Activated naive CD4-positive, alpha-beta T cell treated with anti-CD3 and anti-CD28 coated beads, Interleukin-2, amount 50 U/mL, for 72 hours (primary cell): ENCODE measurements at regions not wholly inside any gene's neighbourhood (a gene's known extent, or its start where the extent isn't known, plus 50 kb on each side); places are given as distances from the start of the nearest gene placed in this dataset.

ENCODE experiments used
- ATAC-seq, 2 donors: fragments of 150-1000 bp; cut with Tn5 transposase; 2 replicates each; pipeline ENCODE4 v1.10.0; 2021; ENCODE audit warnings: mild to moderate bottlenecking in 2 of 2, moderate library complexity in 2 of 2
- DNase-seq, 2 donors: peaks; one replicate each; pipeline ENCODE4 v3.0.0; 2021 to 2022; ENCODE audit warnings: low spot score in 2 of 2
- H3K27ac Mint-ChIP-seq, 2 donors: one replicate each; pipeline ENCODE4 v1.8.0; 2022; ENCODE audit warnings: mild to moderate bottlenecking in 2 of 2, mixed read lengths in 2 of 2
- H3K36me3 Mint-ChIP-seq, 2 donors: one replicate each; pipeline ENCODE4 v1.8.0; 2022; ENCODE audit warnings: mixed read lengths in 2 of 2
- H3K9me3 Mint-ChIP-seq, 2 donors: one replicate each; pipeline ENCODE4 v1.8.0; 2022; ENCODE audit warnings: mixed read lengths in 2 of 2

DNA sequence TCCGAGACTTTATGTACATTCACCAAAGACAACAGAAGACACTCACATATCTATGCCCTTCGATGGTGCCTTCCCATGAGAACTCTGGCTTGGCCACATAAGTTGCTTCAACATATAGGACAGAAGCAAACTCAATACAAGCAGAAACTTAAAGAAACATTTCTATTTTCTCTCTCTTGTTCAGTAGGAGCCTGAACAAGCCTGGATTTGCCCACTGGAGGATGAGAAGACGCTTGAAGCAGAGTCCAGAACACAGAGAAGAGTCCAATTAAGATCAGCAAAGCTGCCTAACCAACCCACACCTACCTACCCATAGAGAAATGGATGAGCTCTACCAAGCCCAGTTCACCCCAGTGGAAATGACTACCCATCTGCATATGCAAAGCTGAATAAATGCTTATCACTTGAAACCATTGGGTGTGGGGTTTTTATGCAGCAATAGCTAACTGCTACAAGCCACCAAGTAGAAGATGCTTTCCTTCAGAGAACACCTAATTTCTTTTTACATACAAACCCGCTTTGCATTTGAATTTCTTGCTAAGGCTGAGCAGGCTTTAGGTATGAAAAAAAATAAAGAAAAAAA is 337.9 kb upstream of the DYNLRB2 start:
- H3K9me3 Mint-ChIP-seq: peaks cover 0 to 5% of the 10 kb centered on the region in 2 donors
- DNase-seq (no peak), ATAC-seq (no peak)
- no peak overlapping the region for H3K27ac Mint-ChIP-seq
- no peaks in the 10 kb centered on the region for H3K36me3 Mint-ChIP-seq

DNA sequence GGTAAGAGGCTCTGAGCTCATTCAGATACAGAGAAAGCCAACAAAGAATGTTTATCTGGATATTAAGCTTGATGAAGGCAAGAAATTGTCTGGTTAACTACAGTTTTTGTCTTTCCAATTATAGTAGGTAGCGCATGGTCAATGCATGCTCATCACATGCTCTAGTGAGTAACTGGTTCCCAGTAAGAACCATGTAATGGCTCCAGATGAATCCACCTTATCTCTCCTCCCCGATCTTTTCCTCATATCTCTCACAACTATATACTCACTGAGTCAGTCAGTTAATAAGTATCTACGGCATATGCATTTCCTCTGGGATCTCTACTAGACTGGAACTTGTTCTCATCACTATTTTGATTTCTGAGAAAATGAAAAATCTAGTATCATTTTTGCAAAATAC is 340.7 kb upstream of the DYNLRB2 start:
- no peak for DNase-seq
- ATAC-seq: no peak
- H3K9me3 Mint-ChIP-seq: peaks cover 4 to 10% of the 10 kb centered on the region in 2 donors
- H3K27ac Mint-ChIP-seq: no peak overlapping the region
- H3K36me3 Mint-ChIP-seq: no peaks in the 10 kb centered on the region

GRCh38 chr16:80199614-80200013 is 341.2 kb upstream of the DYNLRB2 start:
- H3K27ac Mint-ChIP-seq: no peak overlapping the region
- no peak for ATAC-seq

GRCh38 chr16:80198311-80199299 is 342.2 kb upstream of the DYNLRB2 start:
- Mint-ChIP-seq H3K36me3 (no peaks in the 10 kb centered on the region), H3K9me3 (peaks cover 4 to 10% of the 10 kb centered on the region in 2 donors), H3K27ac (no peak overlapping the region)
- ATAC-seq: peak in 1 of 2 donors; percentile 31
- DNase-seq: no peak

More at GRCh38 chr16:80199614-80200013, 341.2 kb upstream of the DYNLRB2 start:
- no peak for DNase-seq
- H3K9me3 Mint-ChIP-seq: peaks cover 4 to 10% of the 10 kb centered on the region in 2 donors
- no peaks in the 10 kb centered on the region for H3K36me3 Mint-ChIP-seq

DNA sequence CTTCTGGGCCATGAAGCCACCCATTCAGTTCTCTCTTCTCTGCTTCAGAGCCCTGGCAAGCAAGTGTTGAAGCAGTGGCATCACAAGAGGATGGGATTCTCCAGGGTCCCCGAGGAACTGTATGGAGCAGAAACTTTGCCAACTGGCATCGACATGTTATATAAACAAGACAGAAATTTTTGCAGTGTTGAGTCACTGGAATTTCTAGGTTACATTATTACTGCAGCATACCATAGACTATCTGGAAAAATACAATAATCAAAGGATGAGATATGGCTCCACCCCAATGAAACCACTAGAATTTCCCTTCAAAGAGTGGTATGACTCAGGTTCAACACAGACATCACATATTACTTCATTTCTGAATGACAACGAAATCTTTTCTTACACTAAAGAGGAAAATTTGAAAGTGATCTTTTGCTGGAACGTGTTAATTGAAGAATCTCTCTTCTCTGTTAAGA is 343.0 kb upstream of the DYNLRB2 start:
- peak in 1 of 2 donors; percentile 97 for ATAC-seq

DNA sequence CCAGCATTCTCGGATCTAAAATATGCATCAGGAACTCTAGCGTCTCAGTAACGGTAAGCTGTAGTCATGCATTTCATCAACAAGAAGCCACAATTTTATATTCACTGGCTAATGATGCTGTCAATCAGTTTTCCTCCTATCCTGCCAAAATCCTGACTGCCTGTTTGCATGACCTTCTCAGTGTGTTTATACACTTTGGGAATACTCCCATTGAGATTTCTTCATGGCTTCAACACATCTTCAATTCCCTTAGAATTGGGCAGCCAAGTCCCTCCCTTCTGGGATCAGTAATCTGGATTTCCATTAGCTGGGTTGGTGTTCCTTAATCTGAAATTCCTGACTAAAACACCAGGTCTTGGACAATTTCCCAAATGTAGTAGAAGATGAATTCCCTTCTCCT is 348.9 kb upstream of the DYNLRB2 start:
- DNase-seq: no peak
- H3K9me3 Mint-ChIP-seq: peaks cover 4 to 8% of the 10 kb centered on the region in 2 donors
- ATAC-seq: no peak
- H3K27ac Mint-ChIP-seq: no peak overlapping the region
- no peaks in the 10 kb centered on the region for H3K36me3 Mint-ChIP-seq

More for the DNA sequence above, 343.0 kb upstream of the DYNLRB2 start:
- Mint-ChIP-seq H3K9me3 (peaks cover 4 to 13% of the 10 kb centered on the region in 2 donors), H3K27ac (peak overlapping the region in 1 of 2 donors; percentile 78), H3K36me3 (no peaks in the 10 kb centered on the region)
- no peak for DNase-seq

DNA sequence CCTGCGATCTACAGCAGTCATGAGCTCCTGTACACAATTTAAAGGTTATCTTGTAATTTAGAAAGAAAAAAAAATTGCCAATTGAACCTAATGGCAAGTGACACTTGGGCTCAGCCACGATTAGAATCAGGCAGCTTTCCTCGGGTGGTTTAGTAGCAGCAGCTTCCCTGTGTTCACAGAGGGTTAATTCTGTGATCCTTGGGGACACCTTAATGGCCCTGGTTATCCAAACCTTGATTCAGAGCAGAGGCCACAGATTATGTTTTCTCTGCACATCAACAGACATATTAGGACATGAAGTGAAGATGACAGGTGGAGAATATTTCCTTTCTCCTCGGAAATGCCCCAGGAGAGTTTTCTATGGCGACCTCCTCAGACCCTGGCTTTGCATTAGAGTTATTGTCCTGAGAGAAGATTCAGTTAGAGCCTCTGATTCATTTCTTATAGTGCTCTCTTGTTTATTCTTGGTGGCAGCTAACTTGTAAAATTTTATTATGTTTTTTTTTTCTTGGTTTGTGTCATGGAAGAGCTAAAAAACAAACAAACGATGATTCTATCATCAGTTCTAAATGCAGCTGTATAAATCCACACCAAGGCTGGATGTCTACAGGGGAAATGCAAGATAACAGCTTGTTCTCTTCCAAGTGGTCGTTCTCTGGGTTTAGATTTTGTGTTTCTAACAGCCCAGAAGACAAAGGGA is 351.2 kb upstream of the DYNLRB2 start:
- no peak overlapping the region for H3K27ac Mint-ChIP-seq
- ATAC-seq: no peak
- no peak for DNase-seq
- H3K36me3 Mint-ChIP-seq: no peaks in the 10 kb centered on the region
- H3K9me3 Mint-ChIP-seq: peaks cover 0 to 4% of the 10 kb centered on the region in 2 donors

DNA sequence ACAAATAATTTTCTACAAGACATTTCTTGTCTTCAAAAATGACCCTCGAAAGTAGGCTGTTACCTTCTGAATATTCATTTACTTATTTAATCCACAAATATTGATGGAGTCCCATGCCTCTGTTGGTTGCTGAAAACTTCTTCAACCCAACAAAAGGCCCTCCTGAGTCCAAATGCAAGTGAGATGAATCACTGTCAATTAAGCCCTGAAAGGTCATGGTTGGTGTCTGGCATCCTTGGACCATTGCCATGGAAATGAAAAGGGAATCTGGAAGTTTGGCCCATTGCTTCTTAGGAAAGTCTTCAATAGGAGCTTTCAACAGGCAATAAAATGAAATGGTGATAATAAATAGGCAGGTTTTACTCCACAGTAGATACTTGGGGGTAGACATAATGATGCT is 364.7 kb upstream of the DYNLRB2 start:
- no peak for ATAC-seq
- H3K27ac Mint-ChIP-seq: no peak overlapping the region
- H3K36me3 Mint-ChIP-seq: no peaks in the 10 kb centered on the region
- no peaks in the 10 kb centered on the region for H3K9me3 Mint-ChIP-seq
- no peak for DNase-seq

DNA sequence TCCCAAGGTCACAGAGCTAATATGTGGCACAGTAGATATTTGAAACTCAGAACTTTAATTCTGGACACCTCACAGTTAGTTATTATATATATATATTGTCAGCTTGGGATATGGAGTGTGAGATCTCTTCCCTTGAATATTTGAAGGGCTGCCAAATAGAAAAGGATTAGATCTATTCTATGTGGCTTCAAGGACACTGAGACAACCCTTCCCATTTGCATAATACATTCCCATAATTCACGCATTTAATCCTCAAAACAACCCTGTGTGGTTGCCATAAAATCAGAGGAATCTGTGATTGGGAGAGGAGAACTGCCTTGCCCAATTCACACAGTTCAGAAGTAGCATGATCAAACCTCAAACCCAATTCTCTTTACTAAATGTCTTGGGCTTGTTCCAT is 365.8 kb upstream of the DYNLRB2 start:
- no peak for DNase-seq
- Mint-ChIP-seq H3K27ac (no peak overlapping the region), H3K9me3 (no peaks in the 10 kb centered on the region), H3K36me3 (no peaks in the 10 kb centered on the region)
- ATAC-seq: no peak

DNA sequence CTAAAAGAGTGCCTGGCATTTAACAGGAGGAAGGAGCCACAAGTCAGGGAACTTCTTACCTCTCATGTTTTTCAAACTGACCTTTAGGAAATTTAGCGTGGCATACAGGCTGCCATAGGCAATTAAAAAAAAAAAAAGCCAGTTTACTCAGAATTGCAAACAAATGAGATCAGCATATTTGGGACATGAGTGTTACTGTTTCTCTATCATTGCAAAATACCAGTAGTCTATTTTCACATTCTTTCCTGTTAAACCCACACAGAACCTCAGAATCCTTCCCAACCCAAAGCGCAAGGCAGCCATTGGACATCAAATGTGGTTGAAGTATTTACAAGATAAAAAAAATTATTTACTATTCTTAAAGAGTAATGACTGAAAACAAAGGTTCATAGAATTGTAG is 366.4 kb upstream of the DYNLRB2 start:
- DNase-seq (no peak), ATAC-seq (no peak)
- no peaks in the 10 kb centered on the region for H3K9me3 Mint-ChIP-seq

DNA sequence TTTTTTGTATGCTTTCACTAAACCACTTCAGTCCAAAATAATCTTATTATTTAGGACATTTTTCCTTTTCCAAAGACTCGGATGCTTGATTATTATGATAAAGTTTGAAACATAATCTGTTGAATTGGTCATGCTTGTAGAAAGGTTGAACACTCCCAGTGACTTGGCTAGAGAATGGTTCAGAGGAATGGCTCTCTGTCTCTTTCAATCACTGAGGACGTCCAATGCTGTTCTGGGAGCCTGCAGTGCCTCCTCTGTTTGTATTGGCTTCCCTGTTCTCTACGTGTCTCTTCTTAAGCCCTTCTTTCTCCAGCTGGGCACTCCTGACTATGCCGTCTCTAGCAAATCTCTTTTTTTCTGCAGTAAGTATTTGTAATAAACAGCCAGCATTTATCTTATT is 369.0 kb upstream of the DYNLRB2 start:
- no peak for ATAC-seq
- H3K9me3 Mint-ChIP-seq: no peaks in the 10 kb centered on the region

More for the DNA sequence above, 366.4 kb upstream of the DYNLRB2 start:
- no peak overlapping the region for H3K27ac Mint-ChIP-seq
- H3K36me3 Mint-ChIP-seq: no peaks in the 10 kb centered on the region

DNA sequence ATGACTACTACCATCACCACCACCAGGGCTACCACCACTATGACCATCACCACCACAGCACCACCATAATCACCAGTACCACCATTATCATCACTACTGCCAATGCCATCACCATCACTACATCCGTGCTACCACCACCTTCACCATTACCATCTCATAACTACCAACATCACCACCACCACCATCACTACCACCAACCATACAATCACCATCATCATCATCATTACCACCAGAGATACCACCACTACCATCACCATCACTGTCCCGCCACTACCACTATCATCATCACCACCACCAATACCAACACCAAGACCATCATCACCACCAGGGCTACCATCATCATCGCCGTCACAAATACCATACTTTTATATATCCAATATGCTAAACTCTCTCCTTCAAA is 369.6 kb upstream of the DYNLRB2 start:
- Mint-ChIP-seq H3K36me3 (no peaks in the 10 kb centered on the region), H3K27ac (no peak overlapping the region), H3K9me3 (no peaks in the 10 kb centered on the region)
- no peak for DNase-seq
- no peak for ATAC-seq

More for the DNA sequence above, 369.0 kb upstream of the DYNLRB2 start:
- DNase-seq: no peak
- H3K36me3 Mint-ChIP-seq: no peaks in the 10 kb centered on the region
- H3K27ac Mint-ChIP-seq: no peak overlapping the region

GRCh38 chr16:80167657-80168390 is 373.0 kb upstream of the DYNLRB2 start:
- H3K36me3 Mint-ChIP-seq: no peaks in the 10 kb centered on the region
- H3K27ac Mint-ChIP-seq: no peak overlapping the region
- H3K9me3 Mint-ChIP-seq: no peaks in the 10 kb centered on the region
- no peak for ATAC-seq
- DNase-seq: no peak

- Mint-ChIP-seq H3K27ac (no peak overlapping the region), H3K36me3 (no peaks in the 10 kb centered on the region), H3K9me3 (no peaks in the 10 kb centered on the region)
- ATAC-seq: no peak
- no peak for DNase-seq
Observed at GRCh38 chr16:80166082-80166481, 374.7 kb upstream of the DYNLRB2 start.

- ATAC-seq: no peak
- Mint-ChIP-seq H3K36me3 (no peaks in the 10 kb centered on the region), H3K27ac (no peak overlapping the region), H3K9me3 (no peaks in the 10 kb centered on the region)
- no peak for DNase-seq
Observed at GRCh38 chr16:80164966-80165550, 375.7 kb upstream of the DYNLRB2 start.

- Mint-ChIP-seq H3K9me3 (no peaks in the 10 kb centered on the region), H3K27ac (no peak overlapping the region), H3K36me3 (no peaks in the 10 kb centered on the region)
- ATAC-seq (no peak), DNase-seq (no peak)
Observed at GRCh38 chr16:80163339-80163738, 377.5 kb upstream of the DYNLRB2 start.
